HEK293 (cell line): ENCODE measurements at regions not wholly inside any gene's neighbourhood (a gene's known extent, or its start where the extent isn't known, plus 50 kb on each side); places are given as distances from the start of the nearest gene placed in this dataset.
A peak's percentile ranks its signal among the peaks of the same experiment; 100 is the strongest.

Source experiments
- FEZF1 ChIP-seq: fragments of 450-650 bp; formaldehyde crosslinking; IDR thresholded peaks from 2 replicates; pipeline ENCODE4 v1.5.1; 2016; ENCODE audit warnings: missing biosample characterization, missing genetic modification characterization
- KLF9 ChIP-seq: fragments of 450-650 bp; formaldehyde crosslinking; IDR thresholded peaks from 2 replicates; pipeline ENCODE4 v1.5.1; 2016; ENCODE audit warnings: missing biosample characterization, missing genetic modification characterization, low read depth
- SP2 ChIP-seq: fragments of 450-650 bp; formaldehyde crosslinking; IDR thresholded peaks from 2 replicates; pipeline ENCODE4 v1.5.1; 2016; ENCODE audit warnings: missing biosample characterization, missing genetic modification characterization
- SP3 ChIP-seq: fragments of 450-650 bp; formaldehyde crosslinking; IDR thresholded peaks from 2 replicates; pipeline ENCODE4 v1.5.1; 2016; ENCODE audit warnings: missing biosample characterization, missing genetic modification characterization
- ZBTB20 ChIP-seq: fragments of 450-650 bp; formaldehyde crosslinking; IDR thresholded peaks from 2 replicates; pipeline ENCODE4 v1.5.1; 2016; ENCODE audit warnings: missing biosample characterization, missing genetic modification characterization
- ZBTB44 ChIP-seq: fragments of 450-650 bp; IDR thresholded peaks from 2 replicates; pipeline ENCODE4 v1.5.1; 2018; ENCODE audit warnings: missing biosample characterization, mild to moderate bottlenecking, missing genetic modification characterization
- ZFP3 ChIP-seq: fragments of 450-650 bp; formaldehyde crosslinking; IDR thresholded peaks from 2 replicates; pipeline ENCODE4 v1.5.1; 2016; ENCODE audit warnings: low read depth, missing biosample characterization, missing genetic modification characterization
- ZFP69B ChIP-seq: fragments of 450-650 bp; formaldehyde crosslinking; IDR thresholded peaks from 2 replicates; pipeline ENCODE4 v1.5.1; 2016; ENCODE audit warnings: missing biosample characterization, missing genetic modification characterization
- ZNF18 ChIP-seq: fragments of 450-650 bp; formaldehyde crosslinking; IDR thresholded peaks from 2 replicates; pipeline ENCODE4 v1.5.1; 2016; ENCODE audit warnings: missing biosample characterization, missing genetic modification characterization
- ZNF341 ChIP-seq: fragments of 450-650 bp; formaldehyde crosslinking; IDR thresholded peaks from 2 replicates; pipeline ENCODE4; 2016; ENCODE audit warnings: low read depth, missing biosample characterization, missing genetic modification characterization
- ZNF398 ChIP-seq: fragments of 450-650 bp; formaldehyde crosslinking; IDR thresholded peaks from 2 replicates; pipeline ENCODE4 v1.5.1; 2017; ENCODE audit warnings: missing biosample characterization, missing genetic modification characterization
- ZNF416 ChIP-seq: fragments of 450-650 bp; formaldehyde crosslinking; IDR thresholded peaks from 2 replicates; pipeline ENCODE4 v1.5.1; 2016; ENCODE audit warnings: missing biosample characterization, missing genetic modification characterization
- ZNF530 ChIP-seq: fragments of 450-650 bp; formaldehyde crosslinking; IDR thresholded peaks from 2 replicates; pipeline ENCODE4 v1.5.1; 2016; ENCODE audit warnings: low read depth, missing biosample characterization, missing genetic modification characterization
- ZNF544 ChIP-seq: fragments of 450-650 bp; formaldehyde crosslinking; IDR thresholded peaks from 2 replicates; pipeline ENCODE4 v1.5.0; 2017; ENCODE audit warnings: missing biosample characterization, missing genetic modification characterization
- ZNF548 ChIP-seq: fragments of 450-650 bp; formaldehyde crosslinking; IDR thresholded peaks from 2 replicates; pipeline ENCODE4 v1.5.1; 2016; ENCODE audit warnings: missing biosample characterization, missing genetic modification characterization
- ZNF571 ChIP-seq: fragments of 450-650 bp; formaldehyde crosslinking; IDR thresholded peaks from 2 replicates; pipeline ENCODE4 v1.5.0; 2017; ENCODE audit warnings: missing biosample characterization, missing genetic modification characterization
- ZNF658 ChIP-seq: fragments of 450-650 bp; formaldehyde crosslinking; IDR thresholded peaks from 2 replicates; pipeline ENCODE4; 2016; ENCODE audit warnings: missing biosample characterization, missing genetic modification characterization
- ZNF692 ChIP-seq: fragments of 450-650 bp; formaldehyde crosslinking; IDR thresholded peaks from 2 replicates; pipeline ENCODE4 v1.5.1; 2016; ENCODE audit warnings: missing biosample characterization, missing genetic modification characterization
- TF ChIP-seq, protein P1 (sequence below): fragments of 450-650 bp; formaldehyde crosslinking; IDR thresholded peaks from 2 replicates; pipeline ENCODE4 v1.5.1; 2016; ENCODE audit warnings: missing biosample characterization, missing genetic modification characterization, low read depth
- TF ChIP-seq, protein P2 (sequence below): fragments of 450-650 bp; formaldehyde crosslinking; IDR thresholded peaks from 2 replicates; pipeline ENCODE4 v1.5.1; 2016; ENCODE audit warnings: missing biosample characterization, missing genetic modification characterization
- TF ChIP-seq, protein P3 (sequence below): fragments of 450-650 bp; formaldehyde crosslinking; IDR thresholded peaks from 2 replicates; pipeline ENCODE4 v1.5.1; 2016; ENCODE audit warnings: missing biosample characterization, missing genetic modification characterization
- TF ChIP-seq, protein P4 (sequence below): fragments of 450-650 bp; formaldehyde crosslinking; IDR thresholded peaks from 2 replicates; pipeline ENCODE4 v1.5.1; 2017; ENCODE audit warnings: missing biosample characterization, missing genetic modification characterization
- TF ChIP-seq, protein P5 (sequence below): fragments of 450-650 bp; formaldehyde crosslinking; IDR thresholded peaks from 2 replicates; pipeline ENCODE4 v1.5.1; 2016; ENCODE audit warnings: missing biosample characterization, missing genetic modification characterization

DNA sequence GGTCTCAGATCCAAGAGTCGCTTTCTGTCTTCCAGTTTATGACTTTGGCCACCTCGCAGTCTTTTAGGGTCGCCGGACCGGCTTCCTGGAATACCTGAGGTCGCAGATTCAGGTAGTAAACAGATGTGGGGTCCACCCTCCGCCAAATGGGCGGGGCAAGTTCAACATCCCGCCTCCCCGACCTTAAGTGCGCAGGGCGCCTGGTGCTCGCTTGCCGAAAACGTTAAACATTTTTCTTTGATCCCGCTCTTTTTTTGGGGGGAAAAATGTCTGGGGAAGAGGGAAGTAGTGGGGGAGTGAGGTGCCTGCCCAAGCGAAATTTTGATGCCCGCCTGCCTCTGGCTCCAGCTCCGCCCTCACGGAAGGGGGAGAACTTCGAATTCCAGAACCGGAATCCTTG, 73.9 kb upstream of the TBX5 start (continued):
- TF ChIP-seq ZBTB44 (no peak), ZNF341 (tag by site-specific recombination) (peak; percentile 30; the same call in 1 of the 2 replicates), ZNF18 (tag by site-specific recombination) (no peak), ZNF658 (no peak), ZBTB20 (tag by site-specific recombination) (no peak), ZFP3 (tag by site-specific recombination) (no peak), ZNF692 (tag by site-specific recombination) (peak; percentile 86), ZNF530 (tag by site-specific recombination) (no peak), ZNF544 (tag by site-specific recombination) (no peak), FEZF1 (tag by site-specific recombination) (no peak), ZNF548 (tag by site-specific recombination) (no peak), SP3 (peak; percentile 52; the same call in 1 of the 2 replicates), ZNF571 (tag by site-specific recombination) (no peak), ZNF398 (tag by site-specific recombination) (peak; percentile 35; the same call in 1 of the 2 replicates), ZNF416 (tag by site-specific recombination) (no peak), ZFP69B (peak; percentile 89), SP2 (tag by site-specific recombination) (peak; percentile 33), KLF9 (no peak)
- TF ChIP-seq, protein P1, sequence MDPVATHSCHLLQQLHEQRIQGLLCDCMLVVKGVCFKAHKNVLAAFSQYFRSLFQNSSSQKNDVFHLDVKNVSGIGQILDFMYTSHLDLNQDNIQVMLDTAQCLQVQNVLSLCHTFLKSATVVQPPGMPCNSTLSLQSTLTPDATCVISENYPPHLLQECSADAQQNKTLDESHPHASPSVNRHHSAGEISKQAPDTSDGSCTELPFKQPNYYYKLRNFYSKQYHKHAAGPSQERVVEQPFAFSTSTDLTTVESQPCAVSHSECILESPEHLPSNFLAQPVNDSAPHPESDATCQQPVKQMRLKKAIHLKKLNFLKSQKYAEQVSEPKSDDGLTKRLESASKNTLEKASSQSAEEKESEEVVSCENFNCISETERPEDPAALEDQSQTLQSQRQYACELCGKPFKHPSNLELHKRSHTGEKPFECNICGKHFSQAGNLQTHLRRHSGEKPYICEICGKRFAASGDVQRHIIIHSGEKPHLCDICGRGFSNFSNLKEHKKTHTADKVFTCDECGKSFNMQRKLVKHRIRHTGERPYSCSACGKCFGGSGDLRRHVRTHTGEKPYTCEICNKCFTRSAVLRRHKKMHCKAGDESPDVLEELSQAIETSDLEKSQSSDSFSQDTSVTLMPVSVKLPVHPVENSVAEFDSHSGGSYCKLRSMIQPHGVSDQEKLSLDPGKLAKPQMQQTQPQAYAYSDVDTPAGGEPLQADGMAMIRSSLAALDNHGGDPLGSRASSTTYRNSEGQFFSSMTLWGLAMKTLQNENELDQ (tag by site-specific recombination), result no peak
- TF ChIP-seq, protein P2, sequence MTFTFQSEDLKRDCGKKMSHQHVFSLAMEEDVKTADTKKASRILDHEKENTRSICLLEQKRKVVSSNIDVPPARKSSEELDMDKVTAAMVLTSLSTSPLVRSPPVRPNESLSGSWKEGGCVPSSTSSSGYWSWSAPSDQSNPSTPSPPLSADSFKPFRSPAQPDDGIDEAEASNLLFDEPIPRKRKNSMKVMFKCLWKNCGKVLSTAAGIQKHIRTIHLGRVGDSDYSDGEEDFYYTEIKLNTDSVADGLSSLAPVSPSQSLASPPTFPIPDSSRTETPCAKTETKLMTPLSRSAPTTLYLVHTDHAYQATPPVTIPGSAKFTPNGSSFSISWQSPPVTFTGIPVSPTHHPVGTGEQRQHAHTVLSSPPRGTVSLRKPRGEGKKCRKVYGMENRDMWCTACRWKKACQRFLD (tag by site-specific recombination), result no peak
- TF ChIP-seq, protein P3, sequence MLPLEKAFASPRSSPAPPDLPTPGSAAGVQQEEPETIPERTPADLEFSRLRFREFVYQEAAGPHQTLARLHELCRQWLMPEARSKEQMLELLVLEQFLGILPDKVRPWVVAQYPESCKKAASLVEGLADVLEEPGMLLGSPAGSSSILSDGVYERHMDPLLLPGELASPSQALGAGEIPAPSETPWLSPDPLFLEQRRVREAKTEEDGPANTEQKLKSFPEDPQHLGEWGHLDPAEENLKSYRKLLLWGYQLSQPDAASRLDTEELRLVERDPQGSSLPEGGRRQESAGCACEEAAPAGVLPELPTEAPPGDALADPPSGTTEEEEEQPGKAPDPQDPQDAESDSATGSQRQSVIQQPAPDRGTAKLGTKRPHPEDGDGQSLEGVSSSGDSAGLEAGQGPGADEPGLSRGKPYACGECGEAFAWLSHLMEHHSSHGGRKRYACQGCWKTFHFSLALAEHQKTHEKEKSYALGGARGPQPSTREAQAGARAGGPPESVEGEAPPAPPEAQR (tag by site-specific recombination), result no peak
- TF ChIP-seq, protein P4, sequence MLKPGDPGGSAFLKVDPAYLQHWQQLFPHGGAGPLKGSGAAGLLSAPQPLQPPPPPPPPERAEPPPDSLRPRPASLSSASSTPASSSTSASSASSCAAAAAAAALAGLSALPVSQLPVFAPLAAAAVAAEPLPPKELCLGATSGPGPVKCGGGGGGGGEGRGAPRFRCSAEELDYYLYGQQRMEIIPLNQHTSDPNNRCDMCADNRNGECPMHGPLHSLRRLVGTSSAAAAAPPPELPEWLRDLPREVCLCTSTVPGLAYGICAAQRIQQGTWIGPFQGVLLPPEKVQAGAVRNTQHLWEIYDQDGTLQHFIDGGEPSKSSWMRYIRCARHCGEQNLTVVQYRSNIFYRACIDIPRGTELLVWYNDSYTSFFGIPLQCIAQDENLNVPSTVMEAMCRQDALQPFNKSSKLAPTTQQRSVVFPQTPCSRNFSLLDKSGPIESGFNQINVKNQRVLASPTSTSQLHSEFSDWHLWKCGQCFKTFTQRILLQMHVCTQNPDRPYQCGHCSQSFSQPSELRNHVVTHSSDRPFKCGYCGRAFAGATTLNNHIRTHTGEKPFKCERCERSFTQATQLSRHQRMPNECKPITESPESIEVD (tag by site-specific recombination), result no peak
- TF ChIP-seq, protein P5, sequence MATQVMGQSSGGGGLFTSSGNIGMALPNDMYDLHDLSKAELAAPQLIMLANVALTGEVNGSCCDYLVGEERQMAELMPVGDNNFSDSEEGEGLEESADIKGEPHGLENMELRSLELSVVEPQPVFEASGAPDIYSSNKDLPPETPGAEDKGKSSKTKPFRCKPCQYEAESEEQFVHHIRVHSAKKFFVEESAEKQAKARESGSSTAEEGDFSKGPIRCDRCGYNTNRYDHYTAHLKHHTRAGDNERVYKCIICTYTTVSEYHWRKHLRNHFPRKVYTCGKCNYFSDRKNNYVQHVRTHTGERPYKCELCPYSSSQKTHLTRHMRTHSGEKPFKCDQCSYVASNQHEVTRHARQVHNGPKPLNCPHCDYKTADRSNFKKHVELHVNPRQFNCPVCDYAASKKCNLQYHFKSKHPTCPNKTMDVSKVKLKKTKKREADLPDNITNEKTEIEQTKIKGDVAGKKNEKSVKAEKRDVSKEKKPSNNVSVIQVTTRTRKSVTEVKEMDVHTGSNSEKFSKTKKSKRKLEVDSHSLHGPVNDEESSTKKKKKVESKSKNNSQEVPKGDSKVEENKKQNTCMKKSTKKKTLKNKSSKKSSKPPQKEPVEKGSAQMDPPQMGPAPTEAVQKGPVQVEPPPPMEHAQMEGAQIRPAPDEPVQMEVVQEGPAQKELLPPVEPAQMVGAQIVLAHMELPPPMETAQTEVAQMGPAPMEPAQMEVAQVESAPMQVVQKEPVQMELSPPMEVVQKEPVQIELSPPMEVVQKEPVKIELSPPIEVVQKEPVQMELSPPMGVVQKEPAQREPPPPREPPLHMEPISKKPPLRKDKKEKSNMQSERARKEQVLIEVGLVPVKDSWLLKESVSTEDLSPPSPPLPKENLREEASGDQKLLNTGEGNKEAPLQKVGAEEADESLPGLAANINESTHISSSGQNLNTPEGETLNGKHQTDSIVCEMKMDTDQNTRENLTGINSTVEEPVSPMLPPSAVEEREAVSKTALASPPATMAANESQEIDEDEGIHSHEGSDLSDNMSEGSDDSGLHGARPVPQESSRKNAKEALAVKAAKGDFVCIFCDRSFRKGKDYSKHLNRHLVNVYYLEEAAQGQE, result no peak
